Psoas muscle (tissue), 7 donors: ENCODE measurements at regions not wholly inside any gene's neighbourhood (a gene's known extent, or its start where the extent isn't known, plus 50 kb on each side); places are given as distances from the start of the nearest gene placed in this dataset.
A peak's percentile ranks its signal among the peaks of the same experiment; 100 is the strongest.

Experiments
- ATAC-seq, 4 donors: fragments of 200-7000 bp; cut with Tn5 transposase; one replicate each; pipeline ENCODE4 v1.9.1; 2020; ENCODE audit warnings: moderate library complexity in 3 of 4, mild to moderate bottlenecking in 2 of 4
- DNase-seq, 2 donors: peaks; one replicate each; pipeline ENCODE4 v3.0.0-alpha.2; 2020
- H3K27ac ChIP-seq: fragments of 200-600 bp; one replicate; pipeline ENCODE4 v1.8.0; 2022
- H3K27me3 ChIP-seq, 3 donors: fragments of 200-600 bp in 1 of 3; one replicate each; pipeline versions ENCODE4 v1.6.1 to v1.8.0; 2013 to 2022; ENCODE audit warnings: low read length in 2 of 3, mild to moderate bottlenecking in 2 of 3, moderate library complexity in 1 of 3; ENCODE audit not compliant: insufficient read depth in 3 of 3
- H3K36me3 ChIP-seq, 2 donors: fragments of 200-600 bp in 1 of 2; one replicate each; pipeline versions ENCODE4 v1.6.1 to v1.8.0; 2013 to 2022; ENCODE audit warnings: low read depth in 1 of 2, mild to moderate bottlenecking in 1 of 2, moderate library complexity in 1 of 2; ENCODE audit not compliant: insufficient read depth in 1 of 2
- H3K4me1 ChIP-seq: fragments of 200-600 bp; one replicate; pipeline ENCODE4 v1.8.0; 2022
- H3K4me3 ChIP-seq: fragments of 200-600 bp; one replicate; pipeline ENCODE4 v1.8.0; 2022; ENCODE audit warnings: mild to moderate bottlenecking
- H3K9me3 ChIP-seq: fragments of 200-600 bp; one replicate; pipeline ENCODE4 v1.8.0; 2022
- CTCF ChIP-seq: fragments of 200-600 bp; IDR thresholded peaks from one replicate; pipeline ENCODE4 v1.8.0; 2022; ENCODE audit warnings: antibody characterized with exemption
- WGBS, 3 donors: extraction: QIAGEN DNeasy Blood & Tissue Kit; methylation state at CpG; one replicate each; pipeline versions ENCODE4 v1.1.6 to v1.1.7; 2013; 5-methylcytosine and 5-hydroxymethylcytosine counted together
- intact Hi-C, 2 donors: fragments of 100-400 bp; cut with DNase I; formaldehyde crosslinking; loops; one replicate each; pipeline versions ENCODE4 v1.11.0 to v1.14.2; 2022
- donor health status: healthy with polysubstance abuse.
- donor health status: DM: no; HTN: no; CAD: no; lungs with moderate emphysema.
- donor health status: Bipolar disorder and iron deficiency.
- donor health status: healthy.
- donor health status: DM: yes; HTN: yes; CAD: no.
- donor health status: DM: no; HTN: no; CAD: no.
- donor health status: DM: yes; HTN: yes; CAD: no.

GRCh38 chrX:39613997-39614679 is 483.6 kb downstream of the BCOR start:
- ATAC-seq (peak in 3 of 4 donors; percentile 35 to 54 (median 39)), DNase-seq (no peak)
- Histone ChIP-seq H3K9me3 (no peaks in the 10 kb centered on the region), H3K27me3 (peaks cover 0 to 15% (median 0%) of the 10 kb centered on the region in 3 donors), H3K36me3 (no peaks in the 10 kb centered on the region), H3K4me1 (no peaks in the 10 kb centered on the region), H3K27ac (no peak overlapping the region), H3K4me3 (peak overlapping the region; percentile 54)
- TF ChIP-seq CTCF: no peak
- WGBS, 3 donors: 13 to 21% (median 17%) methylated on average over 21 to 23 of the region's 23 CpGs
- intact Hi-C loops: no loop called here

- peak in 3 of 4 donors; percentile 64 to 71 (median 67) for ATAC-seq
- no peak overlapping the region for H3K27ac ChIP-seq
- intact Hi-C loops: no loop called here
- no peak overlapping the region for H3K4me3 ChIP-seq
- 25 to 46% (median 29%) methylated on average over 4 of the region's 4 CpGs for WGBS, 3 donors
- no peaks in the 10 kb centered on the region for H3K9me3 ChIP-seq
- H3K4me1 ChIP-seq: no peaks in the 10 kb centered on the region
- H3K36me3 ChIP-seq: no peaks in the 10 kb centered on the region
- no peak for DNase-seq
- H3K27me3 ChIP-seq: peaks cover 0 to 15% (median 0%) of the 10 kb centered on the region in 3 donors
- no peak for TF ChIP-seq CTCF
Observed at GRCh38 chrX:39614680-39614998, 483.1 kb downstream of the BCOR start.

GRCh38 chrX:39616098-39616729 is 481.5 kb downstream of the BCOR start:
- H3K27me3 ChIP-seq: peaks cover 0 to 17% (median 0%) of the 10 kb centered on the region in 3 donors
- H3K4me3 ChIP-seq: no peak overlapping the region
- no peaks in the 10 kb centered on the region for H3K9me3 ChIP-seq
- TF ChIP-seq CTCF: no peak
- no peak for ATAC-seq
- DNase-seq: no peak
- no peak overlapping the region for H3K27ac ChIP-seq
- H3K36me3 ChIP-seq: no peaks in the 10 kb centered on the region
- 59 to 67% (median 63%) methylated on average over 4 to 5 of the region's 5 CpGs for WGBS, 3 donors
- intact Hi-C loops: no loop called here
- no peaks in the 10 kb centered on the region for H3K4me1 ChIP-seq

GRCh38 chrX:39616731-39617130 is 481.0 kb downstream of the BCOR start:
- WGBS, 3 donors: 70 to 85% (median 71%) methylated on average over 8 of the region's 8 CpGs
- no peak for TF ChIP-seq CTCF
- Histone ChIP-seq H3K36me3 (no peaks in the 10 kb centered on the region), H3K27me3 (peaks cover 0 to 18% (median 0%) of the 10 kb centered on the region in 3 donors), H3K27ac (no peak overlapping the region), H3K9me3 (no peaks in the 10 kb centered on the region), H3K4me1 (no peaks in the 10 kb centered on the region), H3K4me3 (no peak overlapping the region)
- intact Hi-C loops: no loop called here
- DNase-seq (no peak), ATAC-seq (no peak)
